WI38 (cell line): ENCODE measurements at regions not wholly inside any gene's neighbourhood (a gene's known extent, or its start where the extent isn't known, plus 50 kb on each side); places are given as distances from the start of the nearest gene placed in this dataset.

ENCODE experiments used
- H3K4me3 ChIP-seq: 2 replicates; pipeline ENCODE4 v1.5.1; 2011; ENCODE audit warnings: low read depth, mild to moderate bottlenecking, control low read depth, low read length
- TF ChIP-seq, protein P1 (sequence below): IDR thresholded peaks from 2 replicates; pipeline ENCODE4 v1.5.1; 2012; ENCODE audit warnings: low read depth, mild to moderate bottlenecking, control low read depth, low read length

DNA sequence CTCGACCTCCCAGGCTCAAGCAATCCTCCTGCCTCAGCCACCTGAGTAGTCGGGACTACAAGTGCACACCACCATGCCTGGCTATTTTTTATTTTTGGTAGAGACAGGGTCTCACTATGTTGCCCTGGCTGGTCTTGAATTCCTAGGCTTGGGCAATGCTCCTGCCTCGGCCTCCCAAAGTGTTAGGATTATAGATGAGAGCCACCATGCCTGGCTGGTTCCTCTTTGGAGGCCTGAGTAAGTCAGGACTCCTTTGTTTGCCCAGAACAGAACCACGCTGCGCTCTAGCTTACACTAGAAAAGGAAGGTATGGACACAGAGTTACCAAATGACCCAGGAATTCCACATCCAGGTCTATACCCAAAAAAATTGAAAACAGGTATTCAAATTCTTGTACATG lies 135.9 kb upstream of the SLC1A4 start:
- TF ChIP-seq, protein P1, sequence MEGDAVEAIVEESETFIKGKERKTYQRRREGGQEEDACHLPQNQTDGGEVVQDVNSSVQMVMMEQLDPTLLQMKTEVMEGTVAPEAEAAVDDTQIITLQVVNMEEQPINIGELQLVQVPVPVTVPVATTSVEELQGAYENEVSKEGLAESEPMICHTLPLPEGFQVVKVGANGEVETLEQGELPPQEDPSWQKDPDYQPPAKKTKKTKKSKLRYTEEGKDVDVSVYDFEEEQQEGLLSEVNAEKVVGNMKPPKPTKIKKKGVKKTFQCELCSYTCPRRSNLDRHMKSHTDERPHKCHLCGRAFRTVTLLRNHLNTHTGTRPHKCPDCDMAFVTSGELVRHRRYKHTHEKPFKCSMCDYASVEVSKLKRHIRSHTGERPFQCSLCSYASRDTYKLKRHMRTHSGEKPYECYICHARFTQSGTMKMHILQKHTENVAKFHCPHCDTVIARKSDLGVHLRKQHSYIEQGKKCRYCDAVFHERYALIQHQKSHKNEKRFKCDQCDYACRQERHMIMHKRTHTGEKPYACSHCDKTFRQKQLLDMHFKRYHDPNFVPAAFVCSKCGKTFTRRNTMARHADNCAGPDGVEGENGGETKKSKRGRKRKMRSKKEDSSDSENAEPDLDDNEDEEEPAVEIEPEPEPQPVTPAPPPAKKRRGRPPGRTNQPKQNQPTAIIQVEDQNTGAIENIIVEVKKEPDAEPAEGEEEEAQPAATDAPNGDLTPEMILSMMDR, result no peak
- no peak overlapping the region for H3K4me3 ChIP-seq

DNA sequence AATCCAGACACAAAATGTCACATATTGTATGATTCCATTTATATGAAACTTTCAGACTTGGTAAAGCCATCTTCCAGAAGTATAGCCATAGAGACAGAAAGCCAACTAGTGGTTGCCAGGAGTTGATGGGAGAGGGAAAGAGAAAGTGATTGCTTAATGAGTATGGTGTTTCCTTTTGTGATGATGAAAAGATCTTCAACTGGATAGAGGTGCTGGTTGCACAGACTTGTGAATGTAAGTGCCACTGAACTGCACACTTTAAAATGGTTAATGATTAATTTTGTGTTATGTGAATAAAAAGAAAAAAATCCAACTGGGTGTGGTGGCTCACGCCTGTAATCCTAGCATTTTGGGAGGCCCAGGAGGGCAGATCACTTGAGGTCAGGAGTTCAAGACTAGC lies 135.3 kb upstream of the SLC1A4 start:
- TF ChIP-seq, protein P1, result no peak

DNA sequence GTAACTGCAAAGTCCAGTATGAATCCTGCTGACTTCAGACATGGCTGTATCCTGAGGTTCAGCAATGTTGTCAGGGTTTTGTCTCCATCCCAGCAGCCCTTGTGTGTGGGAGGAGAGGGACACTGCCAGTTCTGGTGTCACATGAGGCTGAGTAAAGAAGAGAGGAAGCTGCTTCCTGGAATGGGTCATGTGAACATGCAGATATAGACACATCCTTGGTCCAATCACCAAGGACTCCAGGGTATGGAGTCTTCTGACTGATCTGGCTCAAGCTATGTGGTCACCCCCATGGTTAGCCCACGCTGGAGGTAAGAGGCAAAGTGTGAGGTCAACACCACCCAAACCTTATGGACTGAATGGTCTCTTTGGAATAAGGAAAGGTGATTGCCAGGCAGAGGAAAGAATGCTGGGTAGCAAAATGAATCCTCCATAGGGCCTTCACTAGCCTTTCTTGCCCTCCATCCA lies 134.4 kb upstream of the SLC1A4 start:
- TF ChIP-seq, protein P1, result no peak
- no peak overlapping the region for H3K4me3 ChIP-seq

More for the DNA sequence above, 135.3 kb upstream of the SLC1A4 start:
- H3K4me3 ChIP-seq, result no peak overlapping the region

DNA sequence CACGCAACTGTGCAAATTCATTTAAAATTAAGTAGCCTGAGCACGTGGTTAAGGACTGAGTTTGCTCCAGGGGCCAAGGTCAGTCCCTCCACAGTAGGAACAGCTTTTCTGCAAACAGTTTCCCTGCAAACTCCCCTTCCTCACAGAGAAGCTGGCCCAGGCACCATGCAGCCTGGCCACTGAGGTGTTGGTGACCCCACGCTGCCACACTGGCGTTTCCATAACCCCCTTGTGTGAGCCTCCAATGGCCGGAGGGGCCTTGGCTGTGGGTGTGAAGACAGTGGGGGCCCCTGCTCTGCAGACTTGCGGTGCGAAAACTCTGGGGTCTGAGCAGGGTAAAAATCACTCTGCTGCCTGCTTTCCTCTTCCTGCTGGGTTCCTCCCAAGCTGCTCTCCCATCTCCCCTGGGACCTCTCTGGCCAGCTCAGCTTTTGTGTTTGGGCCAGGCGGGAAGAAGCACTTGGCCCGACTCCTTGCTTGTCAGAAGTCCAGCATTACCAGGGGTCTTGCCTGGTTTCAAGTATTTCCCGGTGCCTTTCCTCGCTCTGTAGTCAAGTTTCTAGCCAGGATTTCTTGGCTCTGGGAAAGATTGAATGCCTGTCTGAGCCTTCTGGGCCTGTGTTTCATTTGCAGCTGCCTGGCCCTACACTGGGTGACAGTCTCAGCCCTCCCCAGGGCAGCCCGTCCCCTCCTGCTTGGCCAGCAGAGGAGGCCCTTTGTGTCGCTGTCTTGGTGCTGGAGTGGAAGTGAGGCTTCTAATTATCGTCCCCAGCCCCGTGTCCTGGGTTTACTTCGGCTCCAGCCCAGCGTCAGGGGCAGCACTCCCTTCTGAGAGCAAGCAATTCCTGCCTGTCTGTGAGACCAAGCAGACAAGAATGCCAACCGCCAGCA lies 131.4 kb upstream of the SLC1A4 start:
- TF ChIP-seq, protein P1, result no peak
- no peak overlapping the region for H3K4me3 ChIP-seq

DNA sequence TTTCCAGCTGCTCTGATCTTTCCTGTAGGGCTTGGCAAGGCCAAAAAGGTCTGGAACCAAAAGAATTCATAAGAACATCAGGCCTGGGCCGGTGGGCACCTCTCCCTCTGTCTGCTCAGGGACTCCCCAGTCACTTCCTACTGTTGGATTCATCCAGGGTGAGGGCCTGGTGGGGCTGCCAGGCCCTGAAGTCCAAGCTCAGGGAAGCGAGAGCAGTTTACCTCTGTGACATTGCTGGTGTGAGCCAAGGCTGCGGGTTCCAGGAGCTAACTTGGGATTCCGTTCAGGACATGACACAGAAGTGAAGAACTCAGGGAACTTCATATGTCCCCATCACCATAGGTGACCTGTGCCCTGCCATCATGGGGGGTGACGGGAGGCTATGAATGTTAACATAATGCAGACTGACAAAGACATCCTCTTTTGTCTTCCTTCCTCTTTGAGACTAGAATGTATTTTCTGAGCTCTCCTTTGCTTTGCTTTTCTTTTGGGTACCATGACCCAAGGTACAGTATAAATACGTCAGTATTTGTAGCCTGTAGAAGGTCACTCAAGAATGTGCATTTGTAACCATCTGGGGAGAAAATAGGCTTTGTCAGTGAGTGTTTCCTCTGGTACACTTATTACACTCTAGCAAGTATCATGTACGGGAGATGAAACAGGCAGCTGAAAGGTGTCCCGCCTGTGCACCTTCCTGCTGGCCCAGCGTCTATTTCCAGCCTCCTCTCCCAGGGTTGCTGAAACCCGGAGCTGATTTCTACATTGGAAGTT lies 130.5 kb upstream of the SLC1A4 start:
- peak overlapping the region; percentile 50 for H3K4me3 ChIP-seq
- TF ChIP-seq, protein P1, result no peak

DNA sequence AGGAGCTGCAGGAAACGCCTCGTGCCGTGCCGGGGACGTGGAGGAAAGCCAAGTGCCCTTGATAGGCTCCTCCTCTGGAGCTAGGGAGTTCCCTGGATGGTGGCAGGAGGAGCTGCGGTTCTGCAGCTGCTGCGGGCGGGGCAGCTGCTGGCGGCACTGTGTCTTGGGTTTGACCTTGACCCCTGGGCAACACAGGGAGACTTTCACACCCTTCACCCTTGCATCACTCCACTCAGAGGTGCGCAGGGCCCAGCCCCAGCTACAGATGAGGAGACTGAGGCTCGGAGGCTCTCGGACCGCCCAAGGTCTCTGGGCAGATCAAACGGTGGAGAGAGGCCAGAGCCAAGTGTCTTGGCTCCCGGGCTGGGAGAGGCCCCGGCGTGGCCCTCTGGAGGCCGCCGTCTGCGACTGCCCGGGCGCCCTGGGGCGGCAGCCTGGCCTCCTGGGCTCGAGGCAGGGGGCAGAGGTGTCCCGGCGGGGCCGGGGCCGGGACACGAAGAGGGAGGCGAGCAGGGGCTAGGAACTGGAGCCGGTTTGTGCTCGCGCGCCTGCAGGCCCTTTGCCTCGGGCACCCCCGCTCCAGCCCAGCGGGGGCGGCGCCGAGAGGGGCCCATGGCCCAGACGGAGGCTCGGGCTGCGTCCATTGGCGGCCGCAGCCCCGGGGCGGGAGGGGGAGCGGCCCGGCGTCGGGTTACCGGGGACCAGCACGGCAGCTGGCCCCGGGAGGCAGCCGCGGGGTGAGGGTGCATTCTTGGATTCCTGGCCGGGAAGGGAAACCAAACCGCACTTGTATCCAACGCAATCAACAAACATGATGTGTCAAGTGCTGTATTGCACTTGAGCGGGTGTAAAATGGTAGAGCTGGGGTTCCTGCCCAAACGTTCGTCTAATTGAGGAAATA lies 129.6 kb upstream of the SLC1A4 start:
- TF ChIP-seq, protein P1, result no peak
- peak overlapping the region; percentile 50 for H3K4me3 ChIP-seq
